K562 (cell line): ENCODE measurements at regions not wholly inside any gene's neighbourhood (a gene's known extent, or its start where the extent isn't known, plus 50 kb on each side); places are given as distances from the start of the nearest gene placed in this dataset.

Source experiments
- ATAC-seq: fragments of 200-7000 bp; cut with Tn5 transposase; 3 replicates; pipeline ENCODE4 v1.9.1; 2020; ENCODE audit warnings: moderate library complexity
- BruUV-seq: library from RNA; stranded (reverse); fragments of 400-500 nt; replicated peaks from 2 replicates; lab custom pipeline; 2021; lab: Mats Ljungman, UMichigan
- CTCF ChIA-PET: fragments of 300-600 bp; formaldehyde crosslinking; extraction: SDS; loops from one replicate; lab custom pipeline; 2021; ENCODE audit warnings: low intra/inter-chr PET ratio; lab: Yijun Ruan, JAX
- POLR2A ChIA-PET: fragments of 300-600, 350-650 bp; sonication (Branson Sonifier 250); formaldehyde crosslinking; extraction: SDS; loops from one replicate; lab custom pipeline; 2021; ENCODE audit warnings: antibody characterized with exemption, inconsistent platforms; lab: Yijun Ruan, JAX
- DNase-seq, 4 experiments: peaks; one replicate each; pipeline versions ENCODE4 v3.0.0 to v3.0.0-alpha.2; 2011 to 2018; ENCODE audit warnings: low spot score in 3 of 4, mixed read lengths in 3 of 4; ENCODE audit errors: extremely low read depth in 1 of 4
- FAIRE-seq: peaks from 2 replicates; lab custom pipeline; 2011; peaks lifted over from hg19 to GRCh38; lab: Jason Lieb, UNC
- H2AFZ ChIP-seq: 2 replicates; pipeline ENCODE4 v1.6.0; 2011; ENCODE audit warnings: low read depth, low read length, control low read depth, inconsistent platforms
- H3K27ac ChIP-seq: fragments of 200-600 bp; 3 replicates; pipeline ENCODE4 v1.8.0; 2011; ENCODE audit warnings: low read depth, mild to moderate bottlenecking, control low read depth, inconsistent platforms, low read length, moderate library complexity, mixed read lengths; ENCODE audit errors: extremely low read depth
- H3K27me3 ChIP-seq, 2 experiments: fragments of 300-600 bp in 1 of 2; 2 replicates in 1 of 2; 3 replicates in 1 of 2; pipeline versions ENCODE4 v1.6.0 to v1.8.0; 2011; ENCODE audit warnings: inconsistent platforms in 2 of 2, low read length in 2 of 2, mild to moderate bottlenecking in 1 of 2, mixed read lengths in 1 of 2, moderate library complexity in 1 of 2; ENCODE audit not compliant: control insufficient read depth in 2 of 2, insufficient read depth in 2 of 2
- H3K36me3 ChIP-seq: fragments of 300-600 bp; 3 replicates; pipeline ENCODE4 v1.8.0; 2011; ENCODE audit warnings: mild to moderate bottlenecking, low read length, inconsistent platforms; ENCODE audit not compliant: control insufficient read depth, insufficient read depth
- H3K4me1 ChIP-seq, 2 experiments: fragments of 200-600 bp in 1 of 2; replicated peaks in 1 of 2; 2 replicates in 1 of 2; 3 replicates in 1 of 2; pipeline versions ENCODE4 v1.5.1 to v1.8.0; 2011; ENCODE audit warnings: inconsistent platforms in 2 of 2, low read length in 2 of 2, mild to moderate bottlenecking in 1 of 2, mixed read lengths in 1 of 2, moderate library complexity in 1 of 2; ENCODE audit not compliant: control insufficient read depth in 2 of 2, insufficient read depth in 2 of 2
- H3K4me2 ChIP-seq: 2 replicates; pipeline ENCODE4 v1.6.1; 2011; ENCODE audit warnings: low read length, control low read depth, inconsistent platforms, mixed read lengths; ENCODE audit not compliant: insufficient read depth
- H3K4me3 ChIP-seq: fragments of 200-600 bp; sonication (generic), shearing (Covaris generic); 2 replicates; pipeline ENCODE4 v1.5.1; 2016; ENCODE audit warnings: control low read depth, inconsistent platforms
- H3K79me2 ChIP-seq: fragments of 200-600 bp; 3 replicates; pipeline ENCODE4 v1.8.0; 2011; ENCODE audit warnings: low read length, inconsistent platforms; ENCODE audit not compliant: control insufficient read depth, insufficient read depth
- H3K9ac ChIP-seq, 2 experiments: 2 replicates each; pipeline versions ENCODE4 v1.6.0 to v1.6.1; 2011; ENCODE audit warnings: low read depth in 2 of 2, low read length in 2 of 2, control low read depth in 1 of 2, inconsistent platforms in 1 of 2, mild to moderate bottlenecking in 1 of 2, mixed read lengths in 1 of 2; ENCODE audit not compliant: insufficient read depth in 1 of 2
- H3K9me1 ChIP-seq: one replicate; pipeline ENCODE4 v1.6.0; 2011; ENCODE audit warnings: inconsistent platforms, mild to moderate bottlenecking, low read length, moderate library complexity; ENCODE audit not compliant: control insufficient read depth, insufficient read depth
- H3K9me3 ChIP-seq: replicated peaks from 2 replicates; pipeline ENCODE4 v1.5.1; 2011; ENCODE audit warnings: low read depth, low read length, inconsistent platforms; ENCODE audit not compliant: control insufficient read depth, insufficient read depth
- H4K20me1 ChIP-seq: replicated peaks from 2 replicates; pipeline ENCODE4 v1.6.1; 2011; ENCODE audit warnings: low read length, inconsistent platforms, mixed read lengths; ENCODE audit not compliant: control insufficient read depth, insufficient read depth
- BMI1 ChIP-seq: fragments of 150-350 bp; IDR thresholded peaks from 2 replicates; pipeline ENCODE4 v1.6.1; 2014; ENCODE audit warnings: low read length
- GATA2 ChIP-seq: sonication (generic); formaldehyde crosslinking; IDR thresholded peaks from 2 replicates; pipeline ENCODE4 v1.4.0; 2020; ENCODE audit warnings: mild to moderate bottlenecking, missing genetic modification reagents
- HOXB6 ChIP-seq: fragments of 250-450 bp; sonication (Bioruptor Pico); IDR thresholded peaks from 2 replicates; pipeline ENCODE4 v1.5.1; 2022; ENCODE audit warnings: mild to moderate bottlenecking, borderline replicate concordance
- MLLT1 ChIP-seq, 2 experiments: fragments of 450-650 bp; IDR thresholded peaks; 2 replicates each; pipeline ENCODE4 v1.6.1; 2016
- MXI1 ChIP-seq: IDR thresholded peaks from 2 replicates; pipeline ENCODE4 v1.6.1; 2011; ENCODE audit warnings: low read depth, mild to moderate bottlenecking, improper control_type of control experiment, low read length
- NFIC ChIP-seq: fragments of 450-650 bp; IDR thresholded peaks from 2 replicates; pipeline ENCODE4 v1.6.1; 2017; ENCODE audit warnings: mild to moderate bottlenecking, inconsistent platforms
- PHF20 ChIP-seq: fragments of 450-650 bp; IDR thresholded peaks from 2 replicates; pipeline ENCODE4 v1.6.1; 2018; ENCODE audit not compliant: partially characterized antibody
- POLR2A ChIP-seq: fragments of 450-650 bp; conservative IDR thresholded peaks from 2 replicates; pipeline ENCODE4 v1.6.1; 2016
- RNF2 ChIP-seq: sonication (generic); IDR thresholded peaks from 2 replicates; pipeline ENCODE4 v1.6.1; 2016
- ZNF134 ChIP-seq: fragments of 250-450 bp; sonication (Bioruptor Pico); conservative IDR thresholded peaks from 2 replicates; pipeline ENCODE4 v1.4.0; 2020
- ZNF507 ChIP-seq: conservative IDR thresholded peaks from 2 replicates; pipeline ENCODE4 v1.6.1; 2017; ENCODE audit warnings: missing genetic modification characterization, missing compliant biosample characterization
- WGBS: fragments of 100-300 bp; shearing (Covaris generic); methylation state at CpG from one replicate; pipeline ENCODE4 v1.1.6; 2016; ENCODE audit warnings: low coverage, mixed read lengths; ENCODE audit not compliant: insufficient coverage; ENCODE audit errors: missing lambda C conversion rate; 5-methylcytosine and 5-hydroxymethylcytosine counted together
- in situ Hi-C: fragments of 300-500 bp; cut with MboI; formaldehyde crosslinking; loops from 4 replicates; pipeline ENCODE4 v1.15.0; 2018; ENCODE audit warnings: inconsistent platforms, mixed read lengths
- intact Hi-C: fragments of 100-400 bp; cut with micrococcal nuclease; formaldehyde crosslinking; loops from 2 replicates; pipeline ENCODE4 v1.14.2; 2022
- TF ChIP-seq, protein P1 (sequence below): fragments of 250-450 bp; sonication (Bioruptor Pico); IDR thresholded peaks from 2 replicates; pipeline ENCODE4 v1.5.0; 2021
- TF ChIP-seq, protein P2 (sequence below), 2 experiments: fragments of 450-650 bp in 1 of 2; sonication (generic) in 1 of 2; formaldehyde crosslinking in 1 of 2; IDR thresholded peaks in 1 of 2; conservative IDR thresholded peaks in 1 of 2; 2 replicates each; pipeline versions ENCODE4 v1.6.1 to v1.8.1; 2016 to 2023; ENCODE audit warnings: mild to moderate bottlenecking in 2 of 2, moderate library complexity in 2 of 2, inconsistent platforms in 1 of 2, missing genetic modification reagents in 1 of 2

GRCh38 chr2:204447722-204448121, 97.6 kb upstream of the PARD3B start:
- 56% methylated on average over 2 of the region's 2 CpGs for WGBS
- Histone ChIP-seq H3K9me1 (no peaks in the 10 kb centered on the region), H3K4me2 (no peak overlapping the region), H4K20me1 (no peaks in the 10 kb centered on the region), H3K36me3 (no peaks in the 10 kb centered on the region), H3K9me3 (no peaks in the 10 kb centered on the region), H3K79me2 (no peaks in the 10 kb centered on the region), H3K4me3 (no peak overlapping the region), H3K4me1 (no peaks in the 10 kb centered on the region; a peak in 2 of 5 replicates), H3K9ac (no peak overlapping the region), H3K27ac (no peak overlapping the region), H3K27me3 (no peaks in the 10 kb centered on the region)
- DNase-seq (no peak), ATAC-seq (no peak)
- BruUV-seq, result no TSS peak
- ChIA-PET CTCF (no interaction called here), POLR2A (interaction anchor here (0.7 kb wide), 1 partner anchor 11 kb away, joined by 3 read pairs; no protein-coding TSS in a partner anchor)
- in situ Hi-C loops, result no loop called here
- intact Hi-C loops, result no loop called here
- TF ChIP-seq ZNF134 (CRISPR knock-in tag) (no peak), HOXB6 (CRISPR knock-in tag) (no peak), ZNF507 (tag) (peak; percentile 90), NFIC (no peak), MXI1 (no peak), POLR2A (no peak)
- TF ChIP-seq, all 486 proteins: peak for 1
- no peak overlapping the region for H2AFZ ChIP-seq
- no peak for FAIRE-seq

GRCh38 chr2:204449977-204450376, 95.3 kb upstream of the PARD3B start:
- CTCF ChIA-PET, result no interaction called here
- Histone ChIP-seq H3K9me3 (no peaks in the 10 kb centered on the region), H3K79me2 (no peaks in the 10 kb centered on the region)
- no peak for TF ChIP-seq RNF2
- TF ChIP-seq MLLT1 (IDR thresholded peaks at IDR 0.05), result no peak
- no peak for TF ChIP-seq PHF20
- TF ChIP-seq, protein P1, sequence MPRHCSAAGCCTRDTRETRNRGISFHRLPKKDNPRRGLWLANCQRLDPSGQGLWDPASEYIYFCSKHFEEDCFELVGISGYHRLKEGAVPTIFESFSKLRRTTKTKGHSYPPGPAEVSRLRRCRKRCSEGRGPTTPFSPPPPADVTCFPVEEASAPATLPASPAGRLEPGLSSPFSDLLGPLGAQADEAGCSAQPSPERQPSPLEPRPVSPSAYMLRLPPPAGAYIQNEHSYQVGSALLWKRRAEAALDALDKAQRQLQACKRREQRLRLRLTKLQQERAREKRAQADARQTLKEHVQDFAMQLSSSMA (CRISPR knock-in tag), result no peak
- no peak for TF ChIP-seq BMI1
- no peak for TF ChIP-seq GATA2
- TF ChIP-seq, protein P2, sequence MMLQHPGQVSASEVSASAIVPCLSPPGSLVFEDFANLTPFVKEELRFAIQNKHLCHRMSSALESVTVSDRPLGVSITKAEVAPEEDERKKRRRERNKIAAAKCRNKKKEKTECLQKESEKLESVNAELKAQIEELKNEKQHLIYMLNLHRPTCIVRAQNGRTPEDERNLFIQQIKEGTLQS (IDR thresholded peaks at IDR 0.05), result no peak
- TF ChIP-seq, protein P2 (CRISPR knock-in tag; conservative IDR thresholded peaks at IDR 0.05), result no peak
- TF ChIP-seq, all 486 proteins: peak for 0
- 45% methylated on average over 3 of the region's 3 CpGs for WGBS
- Histone ChIP-seq H3K9ac (no peak overlapping the region), H3K27ac (no peak overlapping the region), H3K4me1 (peaks cover 0 to 15% of the 10 kb centered on the region in 2 experiments; a peak in 4 of 5 replicates), H2AFZ (peak overlapping the region; percentile 55; the same call in 1 of the 2 replicates), H4K20me1 (no peaks in the 10 kb centered on the region), H3K4me2 (no peak overlapping the region), H3K4me3 (no peak overlapping the region), H3K27me3 (no peaks in the 10 kb centered on the region), H3K36me3 (no peaks in the 10 kb centered on the region), H3K9me1 (no peaks in the 10 kb centered on the region)
- FAIRE-seq, result no peak
- no peak for ATAC-seq
- POLR2A ChIA-PET, result no interaction called here
- intact Hi-C loops, result no loop called here
- in situ Hi-C loops, result no loop called here
- no peak for DNase-seq
- BruUV-seq, result no TSS peak
